ENCODE measurements at regions not wholly inside any gene's neighbourhood (a gene's known extent, or its start where the extent isn't known, plus 50 kb on each side); places are given as distances from the start of the nearest gene placed in this dataset.

GRCh38 chr6:11633741-11634509 is 96.4 kb downstream of the TMEM170B start:
- no peak for ATAC-seq
- TF ChIP-seq CSRNP3 (CRISPR knock-in tag; IDR thresholded peaks at IDR 0.05) (no peak), PATZ1 (CRISPR knock-in tag; IDR thresholded peaks at IDR 0.05; ENCODE audit: borderline replicate concordance) (no peak), TSHZ2 (CRISPR knock-in tag; IDR thresholded peaks at IDR 0.05) (no peak), ISL1 (CRISPR knock-in tag; IDR thresholded peaks at IDR 0.05) (no peak), ZNF70 (CRISPR knock-in tag; IDR thresholded peaks at IDR 0.05) (no peak), ZNF565 (CRISPR knock-in tag; conservative IDR thresholded peaks at IDR 0.05; ENCODE audit: low read depth) (no peak), ZFP3 (CRISPR knock-in tag; IDR thresholded peaks at IDR 0.05) (no peak), ESRRG (CRISPR knock-in tag; IDR thresholded peaks at IDR 0.05) (no peak)

GRCh38 chr6:11634948-11635347 is 97.4 kb downstream of the TMEM170B start:
- TF ChIP-seq PATZ1 (CRISPR knock-in tag; IDR thresholded peaks at IDR 0.05; ENCODE audit: borderline replicate concordance) (no peak), ZFP3 (CRISPR knock-in tag; IDR thresholded peaks at IDR 0.05) (no peak), ZFP30 (CRISPR knock-in tag; IDR thresholded peaks at IDR 0.05) (no peak), BACH2 (CRISPR knock-in tag; IDR thresholded peaks at IDR 0.05; ENCODE audit: borderline replicate concordance) (no peak), PPARA (CRISPR knock-in tag; IDR thresholded peaks at IDR 0.05; ENCODE audit: borderline replicate concordance) (no peak), CSDC2 (CRISPR knock-in tag; IDR thresholded peaks at IDR 0.05) (no peak), SNAI2 (CRISPR knock-in tag; IDR thresholded peaks at IDR 0.05) (no peak), TSHZ2 (CRISPR knock-in tag; IDR thresholded peaks at IDR 0.05) (no peak), ZC3H10 (CRISPR knock-in tag; IDR thresholded peaks at IDR 0.05) (no peak), TOX (CRISPR knock-in tag; IDR thresholded peaks at IDR 0.05; ENCODE audit: borderline replicate concordance) (no peak), ARNTL (CRISPR knock-in tag; IDR thresholded peaks at IDR 0.05; ENCODE audit: borderline replicate concordance, low read depth) (no peak), GLIS3 (CRISPR knock-in tag; IDR thresholded peaks at IDR 0.05) (no peak), ZNF70 (CRISPR knock-in tag; IDR thresholded peaks at IDR 0.05) (no peak)
- ATAC-seq, result no peak

GRCh38 chr6:11636121-11636520 is 98.6 kb downstream of the TMEM170B start:
- no peak for ATAC-seq
- no peak for TF ChIP-seq ISL1 (CRISPR knock-in tag; IDR thresholded peaks at IDR 0.05)
- TF ChIP-seq CSDC2 (CRISPR knock-in tag; IDR thresholded peaks at IDR 0.05), result no peak
- TF ChIP-seq CSRNP3 (CRISPR knock-in tag; IDR thresholded peaks at IDR 0.05), result no peak
- TF ChIP-seq TCF4 (CRISPR knock-in tag; IDR thresholded peaks at IDR 0.05; ENCODE audit: borderline replicate concordance), result no peak
- no peak for TF ChIP-seq ZNF565 (CRISPR knock-in tag; conservative IDR thresholded peaks at IDR 0.05; ENCODE audit: low read depth)
- TF ChIP-seq TOX (CRISPR knock-in tag; IDR thresholded peaks at IDR 0.05; ENCODE audit: borderline replicate concordance), result no peak
- no peak for TF ChIP-seq ZNF70 (CRISPR knock-in tag; IDR thresholded peaks at IDR 0.05)
- TF ChIP-seq BACH2 (CRISPR knock-in tag; IDR thresholded peaks at IDR 0.05; ENCODE audit: borderline replicate concordance), result no peak
- TF ChIP-seq TSHZ2 (CRISPR knock-in tag; IDR thresholded peaks at IDR 0.05), result no peak

All from SK-N-SH treated with all-trans-retinoic acid at 6 μM for 48 hours (cell line).